ENCODE measurements at regions not wholly inside any gene's neighbourhood (a gene's known extent, or its start where the extent isn't known, plus 50 kb on each side); places are given as distances from the start of the nearest gene placed in this dataset.
"Not testable (repeated sequence)": the region's sequence is repeated elsewhere in the genome, so short reads cannot be mapped to it uniquely, and the experiment has no call there.

GRCh38 chr9:85808329-85808728, 66.6 kb upstream of the AGTPBP1 start:
- TF ChIP-seq, protein P1, sequence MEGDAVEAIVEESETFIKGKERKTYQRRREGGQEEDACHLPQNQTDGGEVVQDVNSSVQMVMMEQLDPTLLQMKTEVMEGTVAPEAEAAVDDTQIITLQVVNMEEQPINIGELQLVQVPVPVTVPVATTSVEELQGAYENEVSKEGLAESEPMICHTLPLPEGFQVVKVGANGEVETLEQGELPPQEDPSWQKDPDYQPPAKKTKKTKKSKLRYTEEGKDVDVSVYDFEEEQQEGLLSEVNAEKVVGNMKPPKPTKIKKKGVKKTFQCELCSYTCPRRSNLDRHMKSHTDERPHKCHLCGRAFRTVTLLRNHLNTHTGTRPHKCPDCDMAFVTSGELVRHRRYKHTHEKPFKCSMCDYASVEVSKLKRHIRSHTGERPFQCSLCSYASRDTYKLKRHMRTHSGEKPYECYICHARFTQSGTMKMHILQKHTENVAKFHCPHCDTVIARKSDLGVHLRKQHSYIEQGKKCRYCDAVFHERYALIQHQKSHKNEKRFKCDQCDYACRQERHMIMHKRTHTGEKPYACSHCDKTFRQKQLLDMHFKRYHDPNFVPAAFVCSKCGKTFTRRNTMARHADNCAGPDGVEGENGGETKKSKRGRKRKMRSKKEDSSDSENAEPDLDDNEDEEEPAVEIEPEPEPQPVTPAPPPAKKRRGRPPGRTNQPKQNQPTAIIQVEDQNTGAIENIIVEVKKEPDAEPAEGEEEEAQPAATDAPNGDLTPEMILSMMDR (IDR thresholded peaks at IDR 0.05): not testable (repeated sequence)
- TF ChIP-seq POLR2A (IDR thresholded peaks at IDR 0.05): not testable (repeated sequence)

All from lower leg skin (tissue), 3 donors.